GM12891 (cell line): ENCODE measurements at regions not wholly inside any gene's neighbourhood (a gene's known extent, or its start where the extent isn't known, plus 50 kb on each side); places are given as distances from the start of the nearest gene placed in this dataset.

Experiments used
- POLR2A ChIP-seq: IDR thresholded peaks from 2 replicates; pipeline ENCODE4 v1.6.1; 2011; ENCODE audit warnings: low read depth, low read length, control low read depth
- POLR2AphosphoS5 ChIP-seq: IDR thresholded peaks from 2 replicates; pipeline ENCODE4 v1.6.1; 2011; ENCODE audit warnings: low read depth, low read length, control low read depth
- POU2F2 ChIP-seq: IDR thresholded peaks from 2 replicates; pipeline ENCODE4 v1.6.1; 2011; ENCODE audit warnings: low read depth, mild to moderate bottlenecking, control low read depth, low read length, moderate library complexity
- SPI1 ChIP-seq: IDR thresholded peaks from 2 replicates; pipeline ENCODE4 v1.6.1; 2011; ENCODE audit warnings: low read depth, low read length, control low read depth
- TAF1 ChIP-seq: IDR thresholded peaks from 2 replicates; pipeline ENCODE4 v1.6.1; 2011; ENCODE audit warnings: low read depth, low read length, control low read depth

GRCh38 chr3:188993181-188993580 is 178.6 kb upstream of the TPRG1 start:
- TF ChIP-seq POLR2A (no peak), POLR2AphosphoS5 (no peak), SPI1 (no peak), TAF1 (no peak), POU2F2 (no peak)
